DND-41 (cell line): ENCODE measurements at regions not wholly inside any gene's neighbourhood (a gene's known extent, or its start where the extent isn't known, plus 50 kb on each side); places are given as distances from the start of the nearest gene placed in this dataset.

ENCODE experiments used
- ATAC-seq: fragments of 200-7000 bp; cut with Tn5 transposase; 3 replicates; pipeline ENCODE4 v1.9.1; 2021; ENCODE audit warnings: low read depth; ENCODE audit not compliant: insufficient read depth
- DNase-seq: peaks from one replicate; pipeline ENCODE4 v3.0.0-alpha.2; 2020
- H2AFZ ChIP-seq: 2 replicates; pipeline ENCODE4 v1.6.0; 2012; ENCODE audit warnings: low read depth, low read length
- H3K27ac ChIP-seq: 2 replicates; pipeline ENCODE4 v1.5.1; 2012; ENCODE audit warnings: low read length, inconsistent platforms
- H3K27me3 ChIP-seq: fragments of 200-600 bp; sonication (generic); 2 replicates; pipeline ENCODE4 v1.6.0; 2012; ENCODE audit warnings: low read length, mild to moderate bottlenecking, inconsistent platforms; ENCODE audit not compliant: insufficient read depth, poor library complexity
- H3K36me3 ChIP-seq: 2 replicates; pipeline ENCODE4 v1.5.1; 2012; ENCODE audit warnings: low read length, inconsistent platforms; ENCODE audit not compliant: insufficient read depth
- H3K4me1 ChIP-seq: 2 replicates; pipeline ENCODE4 v1.5.1; 2012; ENCODE audit warnings: mild to moderate bottlenecking, low read length; ENCODE audit not compliant: insufficient read depth
- H3K4me2 ChIP-seq: 2 replicates; pipeline ENCODE4 v1.6.0; 2012; ENCODE audit warnings: mild to moderate bottlenecking, moderate library complexity, low read length, inconsistent platforms; ENCODE audit not compliant: insufficient read depth
- H3K4me3 ChIP-seq, 2 experiments: fragments of 200-600 bp in 1 of 2; shearing (Covaris generic) in 1 of 2; 2 replicates each; pipeline ENCODE4 v1.5.1; 2012 to 2016; ENCODE audit warnings: inconsistent platforms in 2 of 2, low read length in 2 of 2, mild to moderate bottlenecking in 2 of 2, low read depth in 1 of 2, moderate library complexity in 1 of 2
- H3K79me2 ChIP-seq: 2 replicates; pipeline ENCODE4 v1.6.0; 2012; ENCODE audit warnings: low read length, inconsistent platforms; ENCODE audit not compliant: insufficient read depth
- H3K9ac ChIP-seq: 2 replicates; pipeline ENCODE4 v1.6.0; 2012; ENCODE audit warnings: low read depth, mild to moderate bottlenecking, inconsistent platforms, low read length, moderate library complexity
- H3K9me3 ChIP-seq: 2 replicates; pipeline ENCODE4 v1.5.1; 2012; ENCODE audit warnings: low read length, moderate library complexity, mild to moderate bottlenecking, inconsistent platforms; ENCODE audit not compliant: insufficient read depth, severe bottlenecking
- H4K20me1 ChIP-seq: 2 replicates; pipeline ENCODE4 v1.6.0; 2012; ENCODE audit warnings: low read length; ENCODE audit not compliant: insufficient read depth
- CTCF ChIP-seq: IDR thresholded peaks from 2 replicates; pipeline ENCODE4 v1.5.1; 2012; ENCODE audit warnings: borderline replicate concordance, low read length, moderate library complexity, mild to moderate bottlenecking; ENCODE audit not compliant: poor library complexity, severe bottlenecking; ENCODE audit errors: extremely low read depth
- EZH2 ChIP-seq: IDR thresholded peaks from 3 replicates; pipeline ENCODE4 v1.6.1; 2012; ENCODE audit warnings: borderline replicate concordance, low read depth, mild to moderate bottlenecking, moderate library complexity, low read length, inconsistent platforms; ENCODE audit not compliant: severe bottlenecking

- Histone ChIP-seq H3K9me3 (no peaks in the 10 kb centered on the region), H3K4me2 (no peak overlapping the region), H3K27ac (no peak overlapping the region), H4K20me1 (no peaks in the 10 kb centered on the region), H3K4me1 (no peaks in the 10 kb centered on the region), H2AFZ (no peak overlapping the region), H3K27me3 (peaks cover 12% of the 10 kb centered on the region), H3K36me3 (no peaks in the 10 kb centered on the region), H3K79me2 (no peaks in the 10 kb centered on the region), H3K9ac (no peak overlapping the region), H3K4me3 (no peak overlapping the region)
- no peak for ATAC-seq
- DNase-seq: no peak
- TF ChIP-seq EZH2 (no peak), CTCF (no peak)
Observed at GRCh38 chrX:39614680-39614998, 483.1 kb downstream of the BCOR start.

DNA sequence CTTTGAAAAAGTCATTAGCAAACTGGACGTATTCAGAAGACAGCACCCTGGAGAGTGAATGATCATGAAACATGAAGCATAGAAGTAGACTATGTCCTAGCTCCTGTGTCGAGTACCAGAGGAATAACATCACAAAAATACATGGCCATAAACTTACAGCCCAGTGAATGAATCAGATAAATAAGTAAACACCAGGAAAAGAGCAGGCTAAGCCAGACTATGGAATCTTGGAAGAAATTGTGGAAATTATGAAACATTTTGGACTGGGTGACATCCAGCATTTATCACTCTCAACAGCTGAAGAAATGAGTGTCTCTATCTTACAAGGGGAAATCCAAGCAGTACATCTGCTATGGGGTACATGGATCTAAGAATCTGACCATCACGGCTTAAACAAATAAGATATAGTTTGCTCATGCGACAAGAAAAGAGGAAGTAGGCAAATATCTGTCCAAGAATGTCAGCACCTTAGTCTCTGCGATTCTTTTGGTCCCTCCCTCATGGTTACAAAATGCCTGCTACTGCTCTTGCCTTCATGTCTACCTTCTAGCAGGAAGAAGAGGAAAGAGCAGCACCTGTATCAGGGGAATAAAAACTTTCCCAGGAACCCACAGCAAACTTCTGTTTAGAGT is 481.5 kb downstream of the BCOR start:
- Histone ChIP-seq H3K4me1 (no peaks in the 10 kb centered on the region), H3K9ac (no peak overlapping the region), H2AFZ (no peak overlapping the region), H3K4me2 (no peak overlapping the region), H3K79me2 (no peaks in the 10 kb centered on the region), H3K4me3 (no peak overlapping the region), H3K9me3 (no peaks in the 10 kb centered on the region), H3K36me3 (no peaks in the 10 kb centered on the region), H4K20me1 (no peaks in the 10 kb centered on the region), H3K27ac (no peak overlapping the region), H3K27me3 (peaks cover 12% of the 10 kb centered on the region)
- no peak for ATAC-seq
- TF ChIP-seq CTCF (no peak), EZH2 (no peak)
- DNase-seq: no peak

GRCh38 chrX:39616731-39617130 is 481.0 kb downstream of the BCOR start:
- Histone ChIP-seq H3K79me2 (no peaks in the 10 kb centered on the region), H2AFZ (no peak overlapping the region), H3K9ac (no peak overlapping the region), H3K9me3 (no peaks in the 10 kb centered on the region), H3K4me1 (no peaks in the 10 kb centered on the region), H3K4me3 (no peak overlapping the region), H3K27me3 (peaks cover 12% of the 10 kb centered on the region), H4K20me1 (no peaks in the 10 kb centered on the region), H3K36me3 (no peaks in the 10 kb centered on the region), H3K27ac (no peak overlapping the region), H3K4me2 (no peak overlapping the region)
- ATAC-seq: no peak
- TF ChIP-seq CTCF (no peak), EZH2 (no peak)
- no peak for DNase-seq

DNA sequence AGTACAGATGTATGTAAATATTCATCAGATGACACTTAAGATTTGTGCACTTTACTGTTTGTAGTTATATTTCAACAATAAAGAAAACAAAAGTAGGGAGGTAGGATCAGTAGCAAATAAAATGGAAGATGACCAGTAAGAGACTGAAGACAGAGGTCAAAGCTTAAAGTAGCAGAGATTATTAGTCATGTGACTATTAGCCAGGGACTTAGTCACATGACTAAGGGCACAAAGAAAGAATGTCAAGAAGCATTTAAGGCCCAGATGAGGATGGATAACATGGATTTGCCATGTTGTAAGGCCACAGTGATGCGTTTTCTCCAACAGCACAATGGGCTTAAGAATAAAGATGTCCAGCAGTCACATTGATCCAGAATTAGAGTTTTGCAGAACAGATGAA is 479.6 kb downstream of the BCOR start:
- Histone ChIP-seq H3K27ac (no peak overlapping the region), H3K9ac (no peak overlapping the region), H3K4me2 (no peak overlapping the region), H3K9me3 (no peaks in the 10 kb centered on the region), H3K4me1 (no peaks in the 10 kb centered on the region), H3K79me2 (no peaks in the 10 kb centered on the region), H3K27me3 (peaks cover 12% of the 10 kb centered on the region), H2AFZ (no peak overlapping the region), H3K4me3 (no peak overlapping the region), H3K36me3 (no peaks in the 10 kb centered on the region), H4K20me1 (no peaks in the 10 kb centered on the region)
- no peak for TF ChIP-seq CTCF
- no peak for TF ChIP-seq EZH2
- DNase-seq (no peak), ATAC-seq (no peak)
